HL-60 (cell line): ENCODE measurements at regions not wholly inside any gene's neighbourhood (a gene's known extent, or its start where the extent isn't known, plus 50 kb on each side); places are given as distances from the start of the nearest gene placed in this dataset.

Experiments used
- GABPA ChIP-seq: IDR thresholded peaks from 2 replicates; pipeline ENCODE4 v1.6.1; 2012; ENCODE audit warnings: low read depth
- POLR2AphosphoS5 ChIP-seq: IDR thresholded peaks from 2 replicates; pipeline ENCODE4 v1.6.1; 2012; ENCODE audit warnings: low read depth
- REST ChIP-seq: IDR thresholded peaks from 2 replicates; pipeline ENCODE4 v1.6.1; 2012; ENCODE audit warnings: low read depth; ENCODE audit not compliant: insufficient replicate concordance
- SPI1 ChIP-seq: IDR thresholded peaks from 2 replicates; pipeline ENCODE4 v1.6.1; 2012; ENCODE audit warnings: low read depth, mild to moderate bottlenecking, borderline replicate concordance
- TF ChIP-seq, protein P1 (sequence below): IDR thresholded peaks from one replicate; pipeline ENCODE4 v1.5.1; 2011; ENCODE audit warnings: low read length, control low read depth, inconsistent platforms; ENCODE audit not compliant: insufficient read depth

DNA sequence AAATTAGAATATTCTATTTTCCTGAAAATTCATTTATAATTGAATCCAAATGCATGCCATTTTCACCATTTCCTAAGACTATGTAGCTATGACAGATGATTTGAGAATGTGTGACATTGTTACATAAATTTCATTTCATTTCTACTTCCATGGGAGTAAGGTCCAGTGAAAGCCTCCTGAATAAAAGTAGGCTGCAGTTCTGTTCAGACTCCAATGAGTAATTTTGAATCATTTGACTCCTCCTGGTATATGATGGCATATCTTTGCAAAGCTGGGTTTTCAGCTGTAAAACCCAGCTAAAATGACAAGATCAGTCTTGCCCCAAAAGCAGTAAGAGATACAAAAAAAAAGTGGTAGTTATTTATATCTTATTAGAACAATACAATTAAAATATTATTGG is 101.0 kb upstream of the DNAJC10 start:
- TF ChIP-seq, protein P1, sequence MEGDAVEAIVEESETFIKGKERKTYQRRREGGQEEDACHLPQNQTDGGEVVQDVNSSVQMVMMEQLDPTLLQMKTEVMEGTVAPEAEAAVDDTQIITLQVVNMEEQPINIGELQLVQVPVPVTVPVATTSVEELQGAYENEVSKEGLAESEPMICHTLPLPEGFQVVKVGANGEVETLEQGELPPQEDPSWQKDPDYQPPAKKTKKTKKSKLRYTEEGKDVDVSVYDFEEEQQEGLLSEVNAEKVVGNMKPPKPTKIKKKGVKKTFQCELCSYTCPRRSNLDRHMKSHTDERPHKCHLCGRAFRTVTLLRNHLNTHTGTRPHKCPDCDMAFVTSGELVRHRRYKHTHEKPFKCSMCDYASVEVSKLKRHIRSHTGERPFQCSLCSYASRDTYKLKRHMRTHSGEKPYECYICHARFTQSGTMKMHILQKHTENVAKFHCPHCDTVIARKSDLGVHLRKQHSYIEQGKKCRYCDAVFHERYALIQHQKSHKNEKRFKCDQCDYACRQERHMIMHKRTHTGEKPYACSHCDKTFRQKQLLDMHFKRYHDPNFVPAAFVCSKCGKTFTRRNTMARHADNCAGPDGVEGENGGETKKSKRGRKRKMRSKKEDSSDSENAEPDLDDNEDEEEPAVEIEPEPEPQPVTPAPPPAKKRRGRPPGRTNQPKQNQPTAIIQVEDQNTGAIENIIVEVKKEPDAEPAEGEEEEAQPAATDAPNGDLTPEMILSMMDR, result no peak
- TF ChIP-seq SPI1, result no peak
- no peak for TF ChIP-seq POLR2AphosphoS5
- no peak for TF ChIP-seq REST
- no peak for TF ChIP-seq GABPA
